ENCODE measurements at regions not wholly inside any gene's neighbourhood (a gene's known extent, or its start where the extent isn't known, plus 50 kb on each side); places are given as distances from the start of the nearest gene placed in this dataset.

DNA sequence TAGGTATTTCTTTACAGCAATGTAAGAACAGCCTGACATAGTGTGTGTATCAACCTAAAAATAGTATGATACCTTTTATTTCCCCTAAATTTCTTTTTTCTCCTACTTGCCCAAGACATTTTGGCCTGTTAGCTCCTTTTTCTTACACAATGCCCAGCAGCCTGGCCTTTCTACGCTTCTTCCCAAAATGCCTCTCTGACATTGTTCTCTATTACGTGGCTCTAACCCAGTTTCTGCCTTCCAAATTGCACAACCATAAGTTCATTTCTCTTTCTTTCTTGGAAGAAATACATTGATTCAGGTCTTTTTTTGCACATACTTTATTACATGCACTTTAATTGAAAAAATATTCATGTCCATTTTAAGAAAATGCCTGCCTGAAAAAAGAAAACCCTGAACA is 408.2 kb downstream of the PRR16 start:
- TF ChIP-seq, protein P1, sequence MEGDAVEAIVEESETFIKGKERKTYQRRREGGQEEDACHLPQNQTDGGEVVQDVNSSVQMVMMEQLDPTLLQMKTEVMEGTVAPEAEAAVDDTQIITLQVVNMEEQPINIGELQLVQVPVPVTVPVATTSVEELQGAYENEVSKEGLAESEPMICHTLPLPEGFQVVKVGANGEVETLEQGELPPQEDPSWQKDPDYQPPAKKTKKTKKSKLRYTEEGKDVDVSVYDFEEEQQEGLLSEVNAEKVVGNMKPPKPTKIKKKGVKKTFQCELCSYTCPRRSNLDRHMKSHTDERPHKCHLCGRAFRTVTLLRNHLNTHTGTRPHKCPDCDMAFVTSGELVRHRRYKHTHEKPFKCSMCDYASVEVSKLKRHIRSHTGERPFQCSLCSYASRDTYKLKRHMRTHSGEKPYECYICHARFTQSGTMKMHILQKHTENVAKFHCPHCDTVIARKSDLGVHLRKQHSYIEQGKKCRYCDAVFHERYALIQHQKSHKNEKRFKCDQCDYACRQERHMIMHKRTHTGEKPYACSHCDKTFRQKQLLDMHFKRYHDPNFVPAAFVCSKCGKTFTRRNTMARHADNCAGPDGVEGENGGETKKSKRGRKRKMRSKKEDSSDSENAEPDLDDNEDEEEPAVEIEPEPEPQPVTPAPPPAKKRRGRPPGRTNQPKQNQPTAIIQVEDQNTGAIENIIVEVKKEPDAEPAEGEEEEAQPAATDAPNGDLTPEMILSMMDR (IDR thresholded peaks at IDR 0.05) = no peak
- TF ChIP-seq POLR2A (IDR thresholded peaks at IDR 0.05) = no peak

Measured in testis (tissue), 2 donors.